ENCODE measurements at regions not wholly inside any gene's neighbourhood (a gene's known extent, or its start where the extent isn't known, plus 50 kb on each side); places are given as distances from the start of the nearest gene placed in this dataset.
"Not testable (repeated sequence)": the region's sequence is repeated elsewhere in the genome, so short reads cannot be mapped to it uniquely, and the experiment has no call there.

GRCh38 chr9:90059436-90059835 is 454.6 kb downstream of the GADD45G start:
- DNase-seq (ENCODE audit: low read depth) = no peak

- DNase-seq (ENCODE audit: low read depth) = no peak
Observed at GRCh38 chr9:90060256-90060655, 455.4 kb downstream of the GADD45G start.

GRCh38 chr9:90061187-90061586 is 456.4 kb downstream of the GADD45G start:
- no peak for DNase-seq (ENCODE audit: low read depth)

- DNase-seq (ENCODE audit: low read depth) = no peak
Observed at GRCh38 chr9:90062982-90063381, 458.2 kb downstream of the GADD45G start.

GRCh38 chr9:90064248-90064647 is 459.4 kb downstream of the GADD45G start:
- no peak for DNase-seq (ENCODE audit: low read depth)

- no peak for DNase-seq (ENCODE audit: low read depth)
Observed at GRCh38 chr9:90064971-90065370, 460.2 kb downstream of the GADD45G start.

- DNase-seq (ENCODE audit: low read depth) = no peak
Observed at GRCh38 chr9:90065851-90066250, 461.0 kb downstream of the GADD45G start.

GRCh38 chr9:90069085-90069484 is 464.3 kb downstream of the GADD45G start:
- DNase-seq (ENCODE audit: low read depth) = no peak

- no peak for DNase-seq (ENCODE audit: low read depth)
Observed at GRCh38 chr9:90070056-90070455, 465.2 kb downstream of the GADD45G start.

- no peak for DNase-seq (ENCODE audit: low read depth)
Observed at GRCh38 chr9:90070469-90070868, 465.7 kb downstream of the GADD45G start.

- DNase-seq (ENCODE audit: low read depth) = no peak
Observed at GRCh38 chr9:90070931-90071660, 466.3 kb downstream of the GADD45G start.

GRCh38 chr9:90073186-90073945 is 468.6 kb downstream of the GADD45G start:
- no peak for DNase-seq (ENCODE audit: low read depth)

GRCh38 chr9:90074316-90074962 is 469.6 kb downstream of the GADD45G start:
- no peak for DNase-seq (ENCODE audit: low read depth)

- DNase-seq (ENCODE audit: low read depth) = not testable (repeated sequence)
Observed at GRCh38 chr9:90077598-90077997, 472.8 kb downstream of the GADD45G start.

GRCh38 chr9:90078988-90079421 is 474.2 kb downstream of the GADD45G start:
- DNase-seq (ENCODE audit: low read depth) = no peak

- no peak for DNase-seq (ENCODE audit: low read depth)
Observed at GRCh38 chr9:90085633-90086032, 480.8 kb downstream of the GADD45G start.

- no peak for DNase-seq (ENCODE audit: low read depth)
Observed at GRCh38 chr9:90086101-90086511, 481.3 kb downstream of the GADD45G start.

GRCh38 chr9:90088434-90088833 is 483.6 kb downstream of the GADD45G start:
- DNase-seq (ENCODE audit: low read depth) = no peak

- DNase-seq (ENCODE audit: low read depth) = no peak
Observed at GRCh38 chr9:90088856-90089255, 484.0 kb downstream of the GADD45G start.

- DNase-seq (ENCODE audit: low read depth) = no peak
Observed at GRCh38 chr9:90090997-90091396, 486.2 kb downstream of the GADD45G start.

GRCh38 chr9:90092508-90092907 is 487.7 kb downstream of the GADD45G start:
- no peak for DNase-seq (ENCODE audit: low read depth)

GRCh38 chr9:90095682-90096081 is 490.9 kb downstream of the GADD45G start:
- DNase-seq (ENCODE audit: low read depth) = no peak

GRCh38 chr9:90097237-90097636 is 492.4 kb downstream of the GADD45G start:
- DNase-seq (ENCODE audit: low read depth) = no peak

All from activated T-helper 1 cell treated with Interleukin-2 at 50 U/mL for 16 hours (primary cell).